NCI-H2196 treated with DMSO at 0.1 percent for 48 hours (cell line): ENCODE measurements at regions not wholly inside any gene's neighbourhood (a gene's known extent, or its start where the extent isn't known, plus 50 kb on each side); places are given as distances from the start of the nearest gene placed in this dataset.
"Not testable (repeated sequence)": the region's sequence is repeated elsewhere in the genome, so short reads cannot be mapped to it uniquely, and the experiment has no call there.

Experiments
- DNase-seq: peaks from one replicate; lab custom pipeline; 2025; ENCODE audit not compliant: unreplicated experiment; lab: John Stamatoyannopoulos, UW

- peak; percentile 85 for DNase-seq
Measured at GRCh38 chr14:71753126-71753830, 179.0 kb upstream of the RGS6 start.

- DNase-seq, result no peak
Measured at GRCh38 chr14:71753976-71754375, 178.3 kb upstream of the RGS6 start.

DNA sequence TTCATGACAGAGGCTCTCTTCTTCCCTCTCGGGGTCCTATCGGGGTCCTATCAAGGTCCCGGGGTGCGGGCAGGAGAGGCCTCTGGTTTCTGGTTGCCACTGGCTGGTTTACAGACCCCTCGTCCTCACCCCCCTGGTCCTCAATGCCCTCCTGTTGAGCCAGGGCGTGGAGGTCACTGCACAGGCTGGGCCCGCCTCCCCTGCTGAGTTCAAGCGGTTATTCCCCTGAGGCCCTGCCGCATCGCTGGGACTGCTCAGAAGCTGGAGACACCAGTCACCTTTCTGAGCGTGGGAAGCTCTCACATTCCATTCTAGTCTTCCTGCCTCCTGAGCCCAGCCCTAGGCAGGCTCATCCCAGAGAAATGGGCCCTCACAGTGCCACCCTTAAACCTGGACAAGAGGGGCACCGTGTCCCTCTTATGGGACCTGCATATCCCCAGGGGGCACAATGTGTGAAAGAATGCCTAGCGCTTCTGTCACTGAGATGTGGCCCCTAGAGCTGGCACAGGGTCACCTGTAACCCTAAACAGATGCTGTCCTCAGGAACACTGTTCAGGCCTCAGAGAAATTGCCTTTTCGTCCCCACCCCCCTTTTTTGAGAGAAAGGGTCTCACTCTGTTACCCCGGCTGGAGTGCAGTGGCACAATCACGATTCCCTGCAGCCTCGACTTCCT lies 177.7 kb upstream of the RGS6 start:
- DNase-seq, result no peak

- DNase-seq, result no peak
Measured at GRCh38 chr14:71758229-71758951, 173.8 kb upstream of the RGS6 start.

- DNase-seq, result no peak
Measured at GRCh38 chr14:71762575-71762974, 169.7 kb upstream of the RGS6 start.

DNA sequence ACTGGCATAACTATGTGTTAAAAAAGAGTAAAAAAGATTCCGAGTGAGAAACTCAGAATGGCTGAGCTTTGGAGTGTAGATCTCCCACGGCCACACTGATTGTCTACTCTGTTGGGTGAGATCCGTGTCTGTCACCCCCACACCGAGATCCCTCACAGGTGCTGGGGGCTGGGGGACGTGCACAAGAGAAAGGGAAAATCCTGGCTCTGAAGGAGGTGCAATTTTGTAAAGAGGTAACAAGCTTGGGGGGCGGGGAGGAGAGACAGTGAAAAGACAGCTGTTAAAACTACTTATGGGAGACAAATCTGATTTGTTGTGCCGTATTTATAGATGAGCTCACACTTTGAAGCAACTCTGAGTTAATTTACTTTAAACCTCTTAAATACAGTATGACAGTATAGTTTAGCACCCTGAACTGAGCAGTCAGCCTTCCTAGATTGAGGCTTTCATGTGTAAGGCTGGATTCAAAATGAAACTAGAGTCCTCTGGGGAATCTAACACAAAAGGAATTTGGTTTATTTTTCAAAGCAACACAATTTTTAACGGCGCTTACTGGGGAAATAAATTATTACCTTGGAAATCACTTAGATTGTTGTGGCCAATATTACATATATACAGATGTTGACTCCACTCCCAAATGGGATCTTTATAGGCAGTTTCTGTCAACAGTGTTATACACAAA lies 167.4 kb upstream of the RGS6 start:
- no peak for DNase-seq

DNA sequence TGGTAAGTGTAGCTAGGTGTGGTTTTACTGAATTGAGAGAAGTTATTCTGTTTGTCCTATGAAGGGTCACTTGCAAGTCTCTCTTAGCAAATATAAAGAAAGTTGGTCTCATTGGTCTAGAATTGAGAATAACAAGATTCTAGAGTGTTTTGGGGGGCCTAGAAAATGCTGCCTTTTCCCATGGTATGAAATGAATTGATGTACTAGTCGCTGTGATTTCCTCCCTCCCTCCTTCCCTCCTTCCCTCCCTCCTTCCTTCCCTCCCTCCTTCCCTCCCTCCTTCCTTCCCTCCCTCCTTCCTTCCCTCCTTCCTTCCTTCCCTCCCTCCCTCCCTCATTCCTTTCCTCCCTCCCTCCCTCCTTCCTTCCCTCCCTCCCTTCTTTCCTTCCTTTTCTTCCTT lies 166.7 kb upstream of the RGS6 start:
- DNase-seq, result no peak

DNA sequence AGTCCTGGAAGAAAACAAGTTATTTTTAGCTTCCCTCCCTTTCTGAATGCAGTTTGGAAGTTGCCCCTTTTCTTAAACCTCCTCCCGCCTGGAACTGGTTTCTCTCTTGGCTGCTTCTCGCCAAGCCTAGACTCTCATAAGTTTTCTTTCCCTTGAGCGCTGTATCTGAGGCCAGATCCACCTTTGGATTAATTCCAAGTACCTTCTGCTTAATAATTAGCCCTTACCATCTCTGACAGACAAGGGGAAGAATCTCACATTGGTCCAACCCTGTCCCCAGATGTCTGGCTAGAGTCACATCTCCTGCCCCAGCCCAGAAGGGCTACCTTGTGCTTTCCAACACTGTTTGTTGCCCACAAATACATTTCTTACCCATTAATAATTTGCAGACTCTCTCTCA lies 161.8 kb upstream of the RGS6 start:
- no peak for DNase-seq

DNA sequence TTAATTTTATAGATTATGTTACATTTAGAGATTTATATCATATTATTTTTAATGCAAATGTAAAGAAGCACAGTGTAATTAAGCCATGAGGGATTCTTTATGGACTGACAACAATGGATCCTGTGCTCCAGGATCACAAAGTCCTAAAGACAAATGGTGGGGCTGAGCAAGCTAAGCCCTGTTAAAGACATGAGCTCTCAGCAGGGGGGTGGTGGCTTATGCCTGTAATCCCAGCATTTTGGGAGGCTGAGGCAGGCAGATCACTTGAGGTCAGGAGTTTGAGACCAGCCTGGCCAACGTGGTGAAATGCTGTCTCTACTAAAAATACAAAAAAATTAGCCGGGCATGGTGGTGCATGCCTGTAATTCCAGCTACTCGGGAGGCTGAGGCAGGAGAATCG lies 160.8 kb upstream of the RGS6 start:
- DNase-seq, result not testable (repeated sequence)

- DNase-seq, result not testable (repeated sequence)
Measured at GRCh38 chr14:71771996-71772395, 160.2 kb upstream of the RGS6 start.

DNA sequence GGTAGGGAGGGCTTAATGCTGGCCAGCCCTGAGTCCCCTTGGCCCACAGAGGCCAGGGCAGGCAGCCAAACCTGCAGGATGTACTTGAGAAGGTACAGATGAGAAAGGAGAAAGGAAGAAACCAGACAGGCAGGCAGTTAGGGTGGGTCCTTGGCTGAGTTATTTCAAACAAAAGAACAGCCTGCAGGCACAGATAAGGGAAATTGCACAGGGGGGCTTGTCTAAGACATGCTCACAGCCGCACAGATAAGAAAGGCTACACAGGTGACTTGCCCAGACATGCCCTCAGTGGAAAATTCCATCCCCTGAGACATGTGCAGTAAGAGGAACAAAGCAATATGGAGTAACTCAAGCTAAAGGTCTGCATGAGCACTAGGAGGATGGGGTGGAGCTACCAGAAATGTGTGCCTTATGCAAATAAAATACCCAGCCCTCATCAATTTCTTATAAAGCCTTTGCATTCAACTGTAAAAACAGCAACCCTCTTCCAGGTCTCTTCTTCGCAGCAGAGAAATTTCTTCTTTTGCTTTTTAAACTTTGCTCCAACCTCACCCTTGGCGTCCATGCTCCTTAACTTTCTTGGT lies 158.2 kb upstream of the RGS6 start:
- DNase-seq, result no peak

DNA sequence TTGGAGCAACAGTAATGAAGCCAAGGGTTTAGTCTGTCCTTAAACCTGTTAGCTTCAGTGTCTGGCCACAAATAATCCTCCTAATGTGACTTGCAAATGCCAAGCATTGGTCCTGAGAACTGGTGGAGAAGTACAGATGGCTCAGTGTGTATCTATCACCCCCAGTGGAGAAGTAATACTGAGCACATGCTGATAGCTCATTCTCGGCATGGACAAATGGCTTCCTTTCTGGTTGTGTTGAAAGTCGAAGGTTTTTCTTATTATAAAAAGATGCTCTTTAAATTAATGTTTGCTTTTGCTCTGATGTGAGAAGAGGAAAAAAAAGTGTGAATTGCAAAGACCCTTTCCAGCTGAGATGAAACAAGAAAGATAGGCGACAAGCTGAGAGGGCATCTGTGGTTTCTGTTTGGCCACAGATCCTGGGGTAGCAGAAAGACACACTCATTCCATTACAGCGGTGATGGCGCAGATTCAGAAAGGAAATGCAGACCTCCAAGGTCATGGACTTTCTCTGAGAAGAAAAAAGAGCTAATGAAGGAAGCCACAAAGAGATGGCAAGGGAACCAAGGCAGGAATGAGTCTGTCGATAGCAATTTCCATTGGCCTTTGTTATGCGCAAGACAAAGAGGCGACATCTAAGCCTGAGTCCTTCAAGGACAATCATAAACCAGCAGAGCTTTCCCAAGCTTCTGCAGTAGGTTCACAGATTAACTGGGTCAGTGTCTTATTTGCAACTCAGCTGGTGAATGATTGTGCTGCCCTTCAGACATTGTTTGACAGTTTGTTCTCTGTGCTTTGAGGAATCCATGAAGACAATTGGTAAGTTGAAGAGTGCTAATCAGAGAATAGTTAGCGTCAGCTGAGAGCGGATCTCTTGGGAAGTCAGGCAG lies 155.5 kb upstream of the RGS6 start:
- DNase-seq, result no peak

DNA sequence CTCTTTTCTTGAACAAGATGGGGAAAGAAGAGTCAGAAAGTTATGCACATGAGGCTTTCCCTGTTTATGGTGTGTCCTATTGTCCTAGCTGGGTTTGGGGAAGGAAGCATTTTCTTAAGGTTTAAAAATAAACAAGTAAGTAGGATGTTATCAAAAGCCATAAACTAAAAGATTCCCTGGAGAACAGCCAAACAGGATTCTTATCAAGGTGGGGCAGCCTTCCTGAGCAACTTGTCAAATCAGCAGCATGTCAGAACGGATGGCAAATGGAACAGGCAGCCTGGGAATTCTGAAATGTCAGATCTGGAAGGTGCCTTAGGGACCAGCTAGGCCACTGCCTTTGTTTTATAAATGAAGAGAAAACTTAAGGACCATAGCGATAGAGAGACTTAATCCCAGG lies 152.2 kb upstream of the RGS6 start:
- no peak for DNase-seq

GRCh38 chr14:71780822-71781221 lies 151.4 kb upstream of the RGS6 start:
- DNase-seq, result no peak

DNA sequence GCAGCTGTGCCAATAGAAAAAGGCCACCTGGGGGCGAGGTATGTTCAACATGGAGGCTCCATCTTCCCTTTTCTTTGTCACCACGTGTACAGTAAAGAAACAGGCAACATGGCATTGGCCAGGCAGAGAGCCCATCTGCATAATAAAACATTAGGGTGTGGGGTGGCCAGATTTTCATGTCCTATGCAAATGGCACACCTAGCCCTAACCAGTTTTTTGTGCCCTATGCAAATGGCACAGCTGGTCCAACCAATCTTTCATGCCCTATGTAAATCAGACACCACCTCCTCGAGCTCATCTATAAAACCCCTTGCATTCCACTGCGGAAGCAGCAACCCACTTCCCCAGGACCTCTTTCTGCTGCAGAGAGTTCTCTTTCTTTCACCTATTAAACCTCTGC lies 149.1 kb upstream of the RGS6 start:
- no peak for DNase-seq

DNA sequence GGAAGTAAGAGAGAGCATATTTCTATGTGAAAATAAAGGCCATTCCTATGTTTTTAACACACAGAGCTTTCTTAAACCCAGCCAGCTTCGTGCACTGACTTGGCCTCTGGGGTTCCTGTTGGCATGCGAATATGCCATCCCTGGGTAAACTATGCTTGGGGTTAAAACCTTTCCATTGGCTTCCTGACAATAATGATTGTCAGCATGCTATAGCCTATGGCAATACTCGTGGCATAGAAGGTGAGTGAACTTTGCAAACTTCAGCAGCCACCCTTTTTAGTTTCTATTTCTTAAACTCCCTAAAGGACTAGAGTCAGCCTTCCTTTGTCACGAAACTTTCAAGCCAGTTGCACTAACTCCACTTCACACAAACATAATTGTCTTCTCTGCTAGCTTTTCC lies 148.4 kb upstream of the RGS6 start:
- DNase-seq, result no peak

GRCh38 chr14:71789005-71789404 lies 143.2 kb upstream of the RGS6 start:
- no peak for DNase-seq

DNA sequence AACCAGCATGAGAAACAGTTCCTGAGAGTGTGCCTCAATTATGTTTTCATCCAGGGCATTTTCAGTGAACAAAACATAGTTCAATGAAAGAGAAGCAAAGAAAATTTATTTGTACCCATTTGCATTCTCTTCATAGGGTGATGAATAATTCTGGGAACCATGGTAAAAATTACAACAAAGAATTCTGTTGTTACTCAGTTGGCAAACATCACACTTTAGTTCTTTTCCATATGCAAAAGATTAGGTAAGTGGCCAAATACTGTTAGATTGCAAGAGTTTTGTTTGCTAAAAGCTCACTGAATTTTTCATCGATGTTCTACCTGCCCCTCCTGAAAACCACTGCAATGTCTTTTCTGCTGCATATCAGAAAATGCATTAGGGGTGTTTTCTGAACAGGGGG lies 132.4 kb upstream of the RGS6 start:
- no peak for DNase-seq

- DNase-seq, result no peak
Measured at GRCh38 chr14:71800878-71801277, 131.4 kb upstream of the RGS6 start.

- DNase-seq, result no peak
Measured at GRCh38 chr14:71803539-71804260, 128.5 kb upstream of the RGS6 start.
